ENCODE measurements at regions not wholly inside any gene's neighbourhood (a gene's known extent, or its start where the extent isn't known, plus 50 kb on each side); places are given as distances from the start of the nearest gene placed in this dataset.

DNA sequence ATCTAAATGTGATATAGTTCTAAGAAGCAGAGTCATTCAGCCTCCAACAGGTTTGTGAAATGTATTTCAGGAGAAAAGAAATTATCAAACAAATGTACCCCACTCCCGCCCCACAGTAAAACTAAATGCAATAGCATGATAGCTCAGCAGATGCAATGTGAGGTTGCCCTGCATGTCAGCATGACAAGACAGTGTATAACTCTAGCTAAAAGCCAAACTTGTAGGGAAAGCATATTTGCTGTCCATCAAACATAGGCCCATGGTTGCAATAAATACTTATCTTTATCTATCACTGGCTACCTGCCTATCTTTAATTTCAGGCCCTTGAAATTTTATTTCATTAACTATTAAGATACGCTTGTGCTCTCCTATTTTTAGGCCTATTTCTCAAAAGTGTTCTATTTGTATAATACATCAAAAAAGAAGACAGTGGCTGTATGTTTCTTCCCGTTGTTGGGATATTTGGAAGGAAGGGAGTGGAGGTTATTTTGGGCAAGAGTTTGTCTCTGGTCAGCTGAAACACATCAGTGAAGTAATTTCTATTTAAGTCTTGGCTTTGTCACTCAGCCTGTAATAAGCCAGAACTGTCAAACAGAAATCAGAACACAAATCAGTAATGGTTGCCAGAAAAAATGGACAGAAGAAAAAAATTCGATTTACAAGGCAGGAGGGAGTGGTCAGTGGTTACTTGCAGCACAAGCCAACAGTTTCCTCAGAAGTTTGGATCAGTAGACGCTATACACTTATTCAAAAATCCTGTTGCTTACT is 307.4 kb upstream of the ADGRL2 start:
- TF ChIP-seq CTCF (conservative IDR thresholded peaks at IDR 0.05; ENCODE audit: low read depth, low read length), result no peak
- no peak overlapping the region for H3K4me3 ChIP-seq (ENCODE audit: low read length)
- no peak for DNase-seq (ENCODE audit: low read depth)

GRCh38 chr1:81492628-81493027 is 308.1 kb upstream of the ADGRL2 start:
- no peak for TF ChIP-seq CTCF (conservative IDR thresholded peaks at IDR 0.05; ENCODE audit: low read depth, low read length)
- DNase-seq (ENCODE audit: low read depth), result no peak
- no peak overlapping the region for H3K4me3 ChIP-seq (ENCODE audit: low read length)

GRCh38 chr1:81490614-81491013 is 310.1 kb upstream of the ADGRL2 start:
- no peak overlapping the region for H3K4me3 ChIP-seq (ENCODE audit: low read length)
- TF ChIP-seq CTCF (conservative IDR thresholded peaks at IDR 0.05; ENCODE audit: low read depth, low read length), result no peak
- no peak for DNase-seq (ENCODE audit: low read depth)

DNA sequence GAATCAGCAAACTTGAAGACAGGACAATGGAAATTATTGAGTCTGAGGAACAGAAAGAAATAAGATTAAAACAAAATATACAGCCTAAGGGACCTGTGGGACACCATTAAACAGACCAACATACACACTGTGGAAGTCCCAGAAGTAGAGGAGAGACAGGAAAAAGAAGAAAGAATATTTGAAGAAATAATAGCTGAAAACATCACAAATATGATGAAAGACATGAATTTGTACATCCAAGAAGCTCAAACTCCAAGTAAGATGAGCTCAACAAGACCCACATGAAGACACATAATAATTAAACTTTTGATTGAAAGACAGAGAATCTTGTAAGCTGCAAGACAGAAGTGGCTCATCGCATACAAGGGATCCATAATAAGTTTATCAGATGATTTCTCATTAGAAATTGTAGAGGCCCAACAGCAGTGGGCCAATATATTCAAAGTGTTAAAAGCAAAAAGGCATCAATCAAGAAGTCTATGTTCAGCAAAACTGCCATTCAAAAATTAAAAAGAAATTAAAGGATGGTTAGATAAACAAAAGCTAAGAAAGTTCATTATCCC is 311.3 kb upstream of the ADGRL2 start:
- no peak overlapping the region for H3K4me3 ChIP-seq (ENCODE audit: low read length)
- DNase-seq (ENCODE audit: low read depth), result no peak
- no peak for TF ChIP-seq CTCF (conservative IDR thresholded peaks at IDR 0.05; ENCODE audit: low read depth, low read length)

DNA sequence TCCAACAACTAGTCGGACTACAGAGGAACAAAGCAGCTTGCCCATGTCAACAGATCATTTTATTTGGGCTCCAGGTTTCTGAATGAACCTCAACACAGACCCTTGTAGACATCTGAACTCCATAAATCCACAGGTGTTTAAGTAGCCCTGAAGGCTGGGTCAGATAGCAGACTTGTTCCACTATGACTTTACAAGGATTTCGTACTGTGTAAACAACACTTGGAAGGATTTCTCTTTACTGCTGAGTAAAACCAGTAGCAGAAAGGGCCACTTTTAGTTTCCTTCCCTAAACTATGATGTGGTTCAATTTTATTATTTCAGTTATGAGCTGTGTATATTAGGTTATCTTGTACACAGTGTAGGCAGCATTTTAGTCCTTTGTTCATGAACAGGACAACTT is 316.4 kb upstream of the ADGRL2 start:
- DNase-seq (ENCODE audit: low read depth), result no peak
- TF ChIP-seq CTCF (conservative IDR thresholded peaks at IDR 0.05; ENCODE audit: low read depth, low read length), result no peak
- no peak overlapping the region for H3K4me3 ChIP-seq (ENCODE audit: low read length)

DNA sequence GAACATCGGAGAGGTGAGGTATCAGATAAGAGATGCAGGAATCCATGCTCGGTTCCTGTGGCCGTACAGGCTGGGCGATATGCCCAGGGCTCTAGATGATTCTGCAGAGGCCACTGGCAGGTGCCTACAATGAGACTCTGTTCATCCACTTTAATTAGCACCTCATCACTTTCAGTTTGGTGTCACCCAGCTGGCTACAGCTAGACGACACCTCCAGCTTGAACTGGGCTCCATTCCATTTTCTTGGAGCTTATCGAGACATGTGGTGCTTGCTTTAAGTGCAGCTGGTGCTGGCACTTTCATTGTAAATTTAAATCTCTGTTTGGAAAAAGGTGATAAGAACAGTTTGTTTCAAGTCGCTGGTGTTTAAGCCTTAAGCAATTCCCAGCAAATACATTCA is 322.5 kb upstream of the ADGRL2 start:
- no peak for DNase-seq (ENCODE audit: low read depth)
- TF ChIP-seq CTCF (conservative IDR thresholded peaks at IDR 0.05; ENCODE audit: low read depth, low read length), result no peak
- H3K4me3 ChIP-seq (ENCODE audit: low read length), result no peak overlapping the region

DNA sequence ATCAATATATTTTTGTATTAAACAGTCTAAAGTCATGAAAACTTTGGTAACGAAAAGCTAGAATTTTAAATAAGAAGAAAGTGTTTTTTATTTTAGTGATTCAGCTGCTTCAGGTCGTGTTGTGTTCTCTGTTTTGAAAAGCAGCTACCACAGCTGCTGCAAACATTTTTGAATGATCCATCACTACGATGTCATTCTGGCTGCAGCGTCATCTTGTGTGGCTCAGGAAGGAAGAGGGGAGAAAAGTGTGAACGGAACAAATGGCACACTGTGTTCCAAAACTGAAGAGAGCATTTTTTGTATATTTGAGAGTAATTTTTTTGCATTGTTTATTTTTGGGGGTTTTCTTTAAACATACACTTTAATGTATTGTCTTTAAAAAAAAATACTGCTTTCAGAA is 323.0 kb upstream of the ADGRL2 start:
- no peak for DNase-seq (ENCODE audit: low read depth)
- H3K4me3 ChIP-seq (ENCODE audit: low read length), result no peak overlapping the region

More for the DNA sequence above, 323.0 kb upstream of the ADGRL2 start:
- no peak for TF ChIP-seq CTCF (conservative IDR thresholded peaks at IDR 0.05; ENCODE audit: low read depth, low read length)
